HepG2 (cell line): ENCODE measurements at regions not wholly inside any gene's neighbourhood (a gene's known extent, or its start where the extent isn't known, plus 50 kb on each side); places are given as distances from the start of the nearest gene placed in this dataset.

Experiments used
- ATAC-seq: fragments of 200-7000 bp; cut with Tn5 transposase; 3 replicates; pipeline ENCODE4 v1.9.1; 2020; ENCODE audit warnings: mild to moderate bottlenecking, moderate library complexity
- BruUV-seq: library from RNA; stranded (reverse); fragments of 400-500 nt; replicated peaks from 2 replicates; lab custom pipeline; 2021; lab: Mats Ljungman, UMichigan
- CTCF ChIA-PET: fragments of 300-600 bp; formaldehyde crosslinking; extraction: SDS; loops from one replicate; lab custom pipeline; 2021; ENCODE audit warnings: low total read pairs, inconsistent platforms, low intra/inter-chr PET ratio; lab: Yijun Ruan, JAX
- POLR2A ChIA-PET: fragments of 350-600 bp; sonication (Branson Sonifier 250); formaldehyde crosslinking; loops from one replicate; lab custom pipeline; 2020; ENCODE audit warnings: antibody characterized with exemption, inconsistent platforms; lab: Yijun Ruan, JAX
- DNase-seq: peaks from one replicate; pipeline ENCODE4 v3.0.0-alpha.2; 2015; ENCODE audit warnings: low spot score
- FAIRE-seq: peaks from 3 replicates; lab custom pipeline; 2011; peaks lifted over from hg19 to GRCh38; lab: Jason Lieb, UNC
- H2AFZ ChIP-seq: one replicate; pipeline ENCODE4 v1.6.1; 2011; ENCODE audit warnings: low read length, inconsistent platforms
- H3K27ac ChIP-seq: fragments of 300-600 bp; 3 replicates; pipeline ENCODE4 v1.8.0; 2011; ENCODE audit warnings: mixed run types, mild to moderate bottlenecking, mixed read lengths, low read length, inconsistent platforms; ENCODE audit not compliant: insufficient read depth; ENCODE audit errors: extremely low read length
- H3K27me3 ChIP-seq, 2 experiments: fragments of 200-600 bp in 1 of 2; 2 replicates in 1 of 2; 3 replicates in 1 of 2; pipeline versions ENCODE4 v1.6.0 to v1.8.0; 2011; ENCODE audit warnings: low read length in 2 of 2, mild to moderate bottlenecking in 2 of 2, moderate library complexity in 2 of 2, inconsistent platforms in 1 of 2; ENCODE audit not compliant: insufficient read depth in 2 of 2, control insufficient read depth in 1 of 2
- H3K36me3 ChIP-seq, 2 experiments: fragments of 200-600 bp in 1 of 2; replicated peaks in 1 of 2; 2 replicates in 1 of 2; 3 replicates in 1 of 2; pipeline versions ENCODE4 v1.5.1 to v1.8.0; 2011; ENCODE audit warnings: low read length in 2 of 2, inconsistent platforms in 1 of 2; ENCODE audit not compliant: insufficient read depth in 2 of 2, control insufficient read depth in 1 of 2
- H3K4me1 ChIP-seq: 2 replicates; pipeline ENCODE4 v1.5.1; 2012; ENCODE audit warnings: low read length, inconsistent platforms; ENCODE audit not compliant: insufficient read depth
- H3K4me2 ChIP-seq: 2 replicates; pipeline ENCODE4 v1.6.0; 2011; ENCODE audit warnings: low read depth, low read length, inconsistent platforms
- H3K4me3 ChIP-seq, 3 experiments: fragments of 200-600 bp in 1 of 3; sonication (generic), shearing (Covaris generic) in 1 of 3; replicated peaks in 1 of 3; 2 replicates each; pipeline ENCODE4 v1.5.1; 2011 to 2016; ENCODE audit warnings: low read length in 3 of 3, inconsistent platforms in 2 of 3, low read depth in 2 of 3, mild to moderate bottlenecking in 2 of 3, control low read depth in 1 of 3, mixed read lengths in 1 of 3; ENCODE audit not compliant: insufficient read depth in 1 of 3
- H3K79me2 ChIP-seq: one replicate; pipeline ENCODE4 v1.6.1; 2011; ENCODE audit warnings: low read length, inconsistent platforms; ENCODE audit not compliant: insufficient read depth
- H3K9ac ChIP-seq: 2 replicates; pipeline ENCODE4 v1.6.0; 2011; ENCODE audit warnings: mild to moderate bottlenecking, low read depth, low read length, inconsistent platforms; ENCODE audit not compliant: insufficient read depth
- H3K9me3 ChIP-seq: 2 replicates; pipeline ENCODE4 v1.5.1; 2012; ENCODE audit warnings: mild to moderate bottlenecking, low read length
- H4K20me1 ChIP-seq: 2 replicates; pipeline ENCODE4 v1.6.0; 2011; ENCODE audit warnings: inconsistent platforms, mild to moderate bottlenecking, low read length, moderate library complexity; ENCODE audit not compliant: insufficient read depth
- CBFB ChIP-seq: sonication (generic); formaldehyde crosslinking; IDR thresholded peaks from 2 replicates; pipeline ENCODE4 v1.4.0; 2020; ENCODE audit warnings: missing genetic modification reagents
- CENPT ChIP-seq: sonication (generic); formaldehyde crosslinking; IDR thresholded peaks from 2 replicates; pipeline ENCODE4 v1.8.0; 2022; ENCODE audit warnings: low read depth, mild to moderate bottlenecking, moderate library complexity, missing genetic modification reagents
- FOXK1 ChIP-seq: sonication (generic); formaldehyde crosslinking; IDR thresholded peaks from 2 replicates; pipeline ENCODE4 v1.4.0; 2020; ENCODE audit warnings: low read depth, missing genetic modification reagents, borderline replicate concordance
- GRHL1 ChIP-seq: sonication (generic); formaldehyde crosslinking; conservative IDR thresholded peaks from 2 replicates; pipeline ENCODE4 v1.8.0; 2022; ENCODE audit warnings: missing genetic modification reagents
- HMG20A ChIP-seq: IDR thresholded peaks from 2 replicates; pipeline ENCODE4 v1.6.1; 2016; ENCODE audit warnings: borderline replicate concordance
- PRDM4 ChIP-seq: sonication (generic); formaldehyde crosslinking; IDR thresholded peaks from 2 replicates; pipeline ENCODE4 v1.9.0; 2021; ENCODE audit warnings: missing genetic modification reagents, borderline replicate concordance
- ZBTB39 ChIP-seq: sonication (generic); formaldehyde crosslinking; IDR thresholded peaks from 2 replicates; pipeline ENCODE4 v1.5.0; 2020; ENCODE audit warnings: missing genetic modification reagents
- ZBTB4 ChIP-seq: sonication (generic); formaldehyde crosslinking; IDR thresholded peaks from 2 replicates; pipeline ENCODE4 v1.4.0; 2020; ENCODE audit warnings: missing genetic modification reagents, mild to moderate bottlenecking, borderline replicate concordance
- ZNF33A ChIP-seq: sonication (generic); formaldehyde crosslinking; IDR thresholded peaks from 2 replicates; pipeline ENCODE4 v1.5.1; 2020; ENCODE audit warnings: missing genetic modification reagents, mild to moderate bottlenecking, moderate library complexity, borderline replicate concordance
- ZNF513 ChIP-seq: sonication (generic); formaldehyde crosslinking; conservative IDR thresholded peaks from 2 replicates; pipeline ENCODE4 v1.5.0; 2020; ENCODE audit warnings: missing genetic modification reagents
- ZNF775 ChIP-seq: sonication (generic); formaldehyde crosslinking; IDR thresholded peaks from 2 replicates; pipeline ENCODE4 v1.4.0; 2020; ENCODE audit warnings: missing genetic modification reagents, mild to moderate bottlenecking, moderate library complexity, borderline replicate concordance
- WGBS: methylation state at CpG from one replicate; pipeline ENCODE4 v1.1.6; 2017; ENCODE audit warnings: low lambda C conversion rate; 5-methylcytosine and 5-hydroxymethylcytosine counted together
- in situ Hi-C: cut with HindIII; loops from 2 replicates; pipeline ENCODE4 v1.10.0; 2017; ENCODE audit warnings: low pct_unique_long_range_greater_than_20kb; ENCODE audit not compliant: extremely low pct_ligation_motif_present
- intact Hi-C: fragments of 100-400 bp; cut with micrococcal nuclease; formaldehyde crosslinking; loops from one replicate; pipeline ENCODE4 v1.10.0; 2022; ENCODE audit not compliant: unreplicated experiment

- H4K20me1 ChIP-seq: no peaks in the 10 kb centered on the region
- no peak overlapping the region for H3K4me3 ChIP-seq
- POLR2A ChIA-PET: no interaction called here
- H3K79me2 ChIP-seq: no peaks in the 10 kb centered on the region
- no peak overlapping the region for H3K9ac ChIP-seq
- peaks cover 49% of the 10 kb centered on the region for H3K9me3 ChIP-seq
- CTCF ChIA-PET: no interaction called here
- in situ Hi-C loops: no loop called here
- BruUV-seq: no TSS peak
- H3K4me2 ChIP-seq: no peak overlapping the region
- intact Hi-C loops: no loop called here
- H3K27me3 ChIP-seq: no peaks in the 10 kb centered on the region; a peak in 1 of 5 replicates
- no peaks in the 10 kb centered on the region for H3K4me1 ChIP-seq
- ATAC-seq: no peak
- DNase-seq: no peak
- H3K36me3 ChIP-seq: no peaks in the 10 kb centered on the region
- FAIRE-seq: no peak
- no peak overlapping the region for H3K27ac ChIP-seq
- H2AFZ ChIP-seq: no peak overlapping the region
- WGBS: 22% methylated on average over 4 of the region's 4 CpGs
- no peak for TF ChIP-seq ZBTB4 (CRISPR knock-in tag)
- TF ChIP-seq ZBTB39 (CRISPR knock-in tag): no peak
- no peak for TF ChIP-seq PRDM4 (CRISPR knock-in tag)
- no peak for TF ChIP-seq ZNF33A (CRISPR knock-in tag)
- no peak for TF ChIP-seq ZNF775 (CRISPR knock-in tag)
- no peak for TF ChIP-seq CBFB (CRISPR knock-in tag)
- no peak for TF ChIP-seq FOXK1 (CRISPR knock-in tag)
- TF ChIP-seq GRHL1 (CRISPR knock-in tag): no peak
- no peak for TF ChIP-seq ZNF513 (CRISPR knock-in tag)
- no peak for TF ChIP-seq CENPT (CRISPR knock-in tag)
- no peak for TF ChIP-seq HMG20A (CRISPR knock-in tag)
These were observed 671.3 kb downstream of the RPS29 start for GRCh38 chr14:48914921-48915320.
